NCI-H1048 (cell line): ENCODE measurements at regions not wholly inside any gene's neighbourhood (a gene's known extent, or its start where the extent isn't known, plus 50 kb on each side); places are given as distances from the start of the nearest gene placed in this dataset.

Source experiments
- DNase-seq: peaks from one replicate; lab custom pipeline; 2025; lab: John Stamatoyannopoulos, UW

DNA sequence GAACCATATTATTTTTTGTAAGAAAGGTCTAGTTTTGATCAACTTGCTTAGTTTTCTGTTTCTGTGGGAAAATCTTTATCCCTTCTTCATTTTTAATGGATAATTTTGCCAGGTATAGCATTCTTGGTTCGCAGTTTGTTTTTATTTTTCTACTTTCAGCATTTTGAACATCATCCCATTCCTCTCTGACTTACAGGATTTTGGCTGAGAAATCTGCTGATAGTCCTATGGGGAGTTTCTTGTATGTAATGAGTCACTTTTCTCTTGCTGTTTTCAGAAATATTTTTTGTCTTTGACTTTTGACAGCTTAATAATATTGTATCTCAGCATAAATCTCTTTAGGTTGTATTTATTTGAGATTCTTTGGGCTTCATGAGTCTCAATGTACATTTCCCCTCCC is 389.1 kb downstream of the PBX1 start:
- no peak for DNase-seq

DNA sequence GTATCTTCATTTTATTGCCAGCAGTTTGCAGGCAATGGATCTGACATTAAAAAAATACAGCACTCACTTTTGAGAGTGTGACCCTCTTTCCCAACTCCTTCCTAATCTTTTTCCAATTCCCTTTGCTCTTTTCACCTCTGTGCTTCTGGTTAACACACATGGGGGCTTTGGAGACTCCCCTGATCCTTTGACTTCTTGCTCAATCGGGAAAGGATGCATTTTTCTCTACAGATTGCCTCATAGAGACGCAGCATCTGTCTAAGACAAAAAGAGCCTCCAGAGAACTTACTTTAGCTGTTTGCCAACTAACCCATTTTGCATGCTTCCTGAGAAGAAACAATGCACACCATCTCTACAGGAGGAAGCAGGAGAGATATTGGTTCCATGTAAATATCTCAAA is 378.3 kb downstream of the PBX1 start:
- no peak for DNase-seq

DNA sequence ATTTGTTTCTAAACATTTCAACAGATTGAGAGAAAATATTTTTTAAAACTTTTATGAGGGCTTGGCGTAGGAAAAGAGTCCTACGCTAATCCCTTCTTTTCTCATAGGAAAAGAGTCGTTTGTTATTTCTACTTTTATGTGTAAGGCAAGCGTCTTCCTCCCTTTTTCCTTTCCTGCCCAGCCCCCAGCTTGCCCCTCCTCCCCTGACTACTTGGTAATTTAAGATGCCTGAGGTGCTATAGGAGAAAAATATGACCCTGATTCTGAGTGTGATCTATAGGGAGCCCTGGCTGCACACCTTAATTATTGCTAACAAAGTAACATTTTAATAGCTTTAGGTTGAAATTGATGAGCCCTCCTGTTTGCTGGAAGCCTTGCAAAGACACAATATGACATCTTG is 373.6 kb downstream of the PBX1 start:
- no peak for DNase-seq

DNA sequence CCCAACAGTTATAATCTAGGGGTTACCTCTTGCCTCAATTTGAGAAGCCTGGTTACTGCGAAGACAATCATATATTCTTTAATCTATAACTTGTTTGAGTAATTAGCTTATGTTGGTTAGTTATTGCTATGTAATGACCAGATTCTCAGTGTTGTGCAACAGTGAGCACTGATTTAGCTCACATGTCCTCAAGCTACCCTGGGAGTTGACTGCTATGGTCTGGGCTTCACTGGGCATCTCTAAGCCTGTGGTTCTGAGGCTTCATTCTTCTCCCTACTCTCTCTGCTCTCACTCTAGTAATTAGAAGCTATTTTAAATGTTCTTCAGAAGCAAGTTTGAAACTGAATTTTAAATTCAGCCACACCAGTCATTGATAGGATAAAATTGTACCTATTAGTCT is 371.8 kb downstream of the PBX1 start:
- no peak for DNase-seq

DNA sequence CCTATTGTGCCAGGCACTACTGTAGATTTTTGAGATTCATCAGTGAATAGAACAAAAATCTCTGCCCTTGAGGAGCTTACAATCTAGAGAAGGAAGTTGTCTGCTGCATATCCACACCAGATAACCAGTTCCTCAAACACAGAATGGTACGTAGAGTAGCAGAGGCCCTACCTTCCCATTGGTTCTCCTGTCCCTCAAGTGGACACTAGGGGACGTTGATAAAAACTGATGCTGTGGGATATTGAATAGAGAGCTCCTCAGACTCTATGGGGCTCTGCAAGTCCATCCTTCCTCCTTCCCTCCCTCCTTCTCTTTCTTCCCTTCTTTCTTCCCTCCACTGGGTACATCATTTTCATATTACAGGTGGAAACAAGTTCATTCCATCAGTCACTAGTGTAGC is 371.3 kb downstream of the PBX1 start:
- DNase-seq: no peak

DNA sequence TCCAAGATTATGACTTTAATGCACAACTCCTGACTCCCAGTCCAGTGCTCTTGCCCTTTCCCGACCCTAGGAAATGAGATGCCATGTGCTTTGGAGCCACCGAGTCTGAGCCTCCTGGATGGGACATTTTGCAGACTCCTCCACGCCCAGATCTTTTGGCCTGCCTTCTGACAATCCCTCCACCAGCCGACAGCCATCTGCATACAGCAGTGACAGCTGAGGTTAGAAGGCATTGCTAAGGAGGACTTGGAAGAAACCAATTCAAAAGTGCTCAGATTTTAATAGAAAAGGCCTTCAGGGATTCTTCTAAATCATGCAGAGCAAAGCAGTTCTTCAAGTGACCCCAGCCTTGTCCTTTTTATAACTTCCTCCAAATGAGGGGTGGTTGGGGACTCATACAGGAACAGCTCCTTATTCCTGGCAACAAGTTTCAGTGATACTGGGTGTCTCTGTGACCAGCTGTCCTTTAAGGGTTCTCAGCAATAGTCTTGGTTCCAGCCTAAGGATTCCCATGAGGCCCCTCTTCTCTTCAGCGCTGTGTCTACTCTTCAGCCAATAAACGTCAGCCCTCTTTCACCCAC is 369.3 kb downstream of the PBX1 start:
- DNase-seq: no peak

DNA sequence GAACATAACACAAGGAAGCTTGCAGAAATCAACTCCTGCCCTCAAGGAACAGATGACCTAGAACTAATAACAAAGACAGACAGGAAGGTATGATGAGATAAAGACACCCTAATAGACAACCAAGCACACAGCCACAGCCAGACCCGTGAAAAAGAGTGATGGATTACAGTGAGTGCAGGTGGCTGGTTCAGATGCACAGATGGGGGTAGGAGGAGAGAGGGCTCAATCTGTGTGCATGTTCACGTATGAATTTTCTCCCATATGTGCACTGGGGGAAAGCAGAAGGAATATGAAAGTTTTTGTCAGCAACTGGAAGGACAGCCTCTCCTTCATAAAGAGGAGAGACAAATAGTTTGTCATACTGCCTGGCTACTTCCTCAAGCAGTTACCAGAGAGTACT is 367.1 kb downstream of the PBX1 start:
- no peak for DNase-seq

DNA sequence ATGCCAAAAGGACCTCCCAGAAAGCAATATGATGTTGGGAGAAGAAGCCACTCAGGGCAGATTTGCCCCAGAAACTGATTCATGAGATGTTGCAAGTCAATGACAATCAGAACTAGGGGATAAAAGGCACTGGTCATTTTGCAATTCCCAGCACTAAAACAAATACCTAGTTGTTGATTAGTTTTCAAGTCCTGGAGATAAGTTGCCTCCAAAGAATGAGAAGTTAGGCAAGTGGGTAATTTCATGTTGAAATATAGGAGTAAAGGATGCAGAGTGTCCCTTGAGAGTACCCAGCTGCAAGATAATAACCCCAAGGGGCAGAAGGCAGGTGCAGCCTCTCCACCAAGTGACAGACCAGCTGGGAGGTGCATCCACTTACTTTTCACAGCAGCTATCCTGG is 363.6 kb downstream of the PBX1 start:
- no peak for DNase-seq

DNA sequence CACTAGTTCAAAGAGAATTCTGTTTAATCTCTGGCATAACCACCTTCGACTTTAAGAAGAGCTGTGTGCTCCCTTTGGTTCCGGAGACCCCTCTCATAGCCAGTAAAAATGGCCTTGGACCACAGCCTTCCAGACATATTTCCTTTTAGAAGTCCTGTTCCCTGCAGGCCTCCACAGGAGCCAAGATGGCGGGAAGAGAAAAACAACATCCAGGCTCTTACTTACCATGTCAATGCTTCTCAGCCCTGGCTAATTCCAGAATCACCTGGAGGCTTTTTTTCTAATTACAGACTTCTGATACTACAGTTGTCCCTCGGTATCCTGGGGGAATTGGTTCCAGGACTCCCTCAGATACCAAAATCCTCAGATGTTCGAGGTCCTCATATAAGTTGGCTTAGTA is 362.5 kb downstream of the PBX1 start:
- no peak for DNase-seq

DNA sequence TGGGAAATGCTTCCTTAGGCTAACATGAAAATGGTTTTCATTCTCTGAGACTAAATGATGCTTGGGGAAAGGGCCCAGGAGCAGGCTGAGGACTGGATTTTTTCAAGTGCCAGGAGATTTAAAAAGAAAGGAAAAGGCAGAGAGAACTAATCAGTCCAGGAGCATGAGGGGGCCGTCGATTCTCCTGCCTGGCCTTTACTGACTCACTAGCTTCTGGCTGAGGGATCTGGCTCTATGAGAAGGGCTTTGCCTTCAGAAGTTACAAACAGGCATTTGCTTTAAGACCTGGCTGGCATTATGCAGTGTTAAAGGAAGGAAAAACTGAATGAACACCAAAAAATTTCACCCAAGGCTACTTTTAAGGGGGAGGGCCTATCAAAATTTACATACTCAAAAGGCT is 359.2 kb downstream of the PBX1 start:
- no peak for DNase-seq

DNA sequence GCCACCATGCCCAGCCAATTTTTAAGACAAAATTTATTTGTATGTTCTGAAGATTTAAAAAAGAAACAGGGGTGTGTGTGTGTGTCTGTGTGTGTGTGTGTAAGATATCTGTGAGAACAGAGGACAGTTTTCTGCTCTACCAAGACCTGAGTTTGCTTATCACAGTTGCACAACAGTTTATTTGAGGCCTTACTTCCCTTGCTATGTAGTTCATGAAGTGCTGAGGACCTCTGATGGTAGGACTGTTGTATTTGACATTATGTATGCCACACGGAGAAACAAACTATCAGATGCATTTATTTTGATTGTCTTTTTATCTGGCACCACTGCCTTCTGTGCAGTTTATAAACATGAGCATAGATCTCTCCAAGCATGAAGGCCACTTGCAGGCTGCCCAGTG is 355.2 kb downstream of the PBX1 start:
- no peak for DNase-seq

DNA sequence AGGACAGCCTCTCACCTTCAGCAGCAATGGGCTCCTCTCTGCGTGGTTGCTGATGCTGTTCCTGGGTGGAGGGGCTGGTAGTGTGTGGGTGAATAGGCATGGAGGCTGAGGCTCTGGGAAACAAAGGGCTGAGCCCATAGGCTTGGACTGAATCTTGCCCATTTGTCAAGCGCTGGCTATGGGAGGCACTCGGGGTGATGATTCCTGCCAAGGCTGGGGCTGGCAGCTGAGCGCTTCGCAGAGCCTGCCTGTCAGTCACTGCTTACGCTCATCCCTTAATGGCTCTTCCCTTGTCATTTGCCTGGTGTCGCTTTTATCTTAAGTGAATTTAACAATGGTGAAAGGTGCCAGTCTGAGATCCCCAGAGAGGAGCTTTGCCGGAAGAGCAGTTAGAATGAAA is 353.3 kb downstream of the PBX1 start:
- DNase-seq: no peak

DNA sequence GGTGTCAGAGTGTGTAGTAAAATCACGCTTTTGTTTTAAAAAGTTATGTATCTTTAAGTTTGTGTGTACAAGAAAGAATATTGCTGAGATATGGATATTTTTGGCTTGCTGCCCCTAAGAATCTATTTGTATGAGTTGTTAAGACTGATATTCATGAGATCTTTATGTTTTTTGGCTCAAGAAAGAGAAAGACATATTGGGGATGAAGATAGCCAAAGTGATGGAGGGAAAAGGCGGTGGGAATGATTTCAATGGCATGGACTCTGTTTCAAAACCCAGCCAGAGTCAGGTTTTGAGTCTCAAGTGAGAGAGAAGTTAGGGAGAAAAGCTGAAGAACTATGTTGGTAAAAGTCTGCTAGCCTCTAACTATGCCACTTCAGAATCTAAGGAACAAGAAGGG is 351.7 kb downstream of the PBX1 start:
- no peak for DNase-seq

DNA sequence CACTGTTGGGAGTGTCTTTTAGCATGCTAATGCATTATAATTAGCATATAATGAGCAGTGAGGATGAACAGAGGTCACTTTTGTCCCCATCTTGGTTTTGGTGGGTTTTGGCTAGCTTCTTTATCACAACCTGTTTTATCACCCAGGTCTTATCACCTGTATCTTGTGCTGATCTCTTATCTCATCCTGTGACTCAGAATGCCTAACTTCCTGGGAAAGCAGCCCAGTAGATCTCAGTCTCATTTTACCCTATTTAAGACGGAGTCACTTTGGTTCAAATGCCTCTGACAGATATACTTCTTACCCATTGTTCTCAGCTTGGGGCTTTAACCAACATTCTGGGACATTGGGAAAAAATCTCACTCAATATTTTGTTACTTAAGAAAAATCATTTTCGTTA is 348.7 kb downstream of the PBX1 start:
- no peak for DNase-seq

DNA sequence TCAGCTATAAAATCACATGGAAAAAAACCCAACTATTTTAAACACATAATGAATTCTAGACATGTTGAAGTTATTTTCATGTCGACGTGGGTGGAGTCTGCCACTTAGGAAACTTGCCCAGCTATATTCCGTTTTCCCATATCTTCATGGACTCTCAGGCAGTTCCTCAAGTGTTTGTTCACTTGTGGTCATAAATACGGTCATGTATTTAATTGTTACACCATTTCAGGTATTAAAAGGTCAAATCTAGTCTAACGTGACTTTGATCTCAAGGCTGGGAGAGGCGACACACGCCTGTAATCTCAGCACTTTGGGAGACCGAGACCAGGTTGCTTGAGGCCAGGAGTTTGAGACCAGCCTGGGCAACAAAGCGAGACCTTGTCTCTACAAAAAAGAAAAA is 346.9 kb downstream of the PBX1 start:
- no peak for DNase-seq

DNA sequence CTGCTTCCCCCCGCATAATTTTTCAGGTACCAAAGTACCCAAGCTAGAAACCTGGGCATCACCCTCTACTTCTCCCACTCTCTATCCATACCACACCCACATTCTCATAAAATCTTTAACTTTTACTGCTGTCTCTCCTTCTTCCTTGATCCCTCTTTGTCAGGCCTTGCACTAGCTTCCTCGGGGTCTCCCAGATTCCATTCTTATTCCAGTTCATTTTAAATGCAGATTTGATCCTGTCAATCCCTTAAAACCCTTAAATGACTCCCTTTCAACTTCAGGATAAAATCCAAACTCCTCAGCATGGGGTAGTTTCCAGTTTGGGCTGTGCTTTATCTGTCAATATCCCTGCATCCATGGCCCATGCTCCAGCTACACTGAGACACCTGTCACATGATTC is 343.5 kb downstream of the PBX1 start:
- no peak for DNase-seq
